Immature natural killer cell (primary cell): ENCODE measurements at regions not wholly inside any gene's neighbourhood (a gene's known extent, or its start where the extent isn't known, plus 50 kb on each side); places are given as distances from the start of the nearest gene placed in this dataset.
"Not testable (repeated sequence)": the region's sequence is repeated elsewhere in the genome, so short reads cannot be mapped to it uniquely, and the experiment has no call there.

Experiments
- DNase-seq, 3 donors: peaks; one replicate each; pipeline ENCODE4 v3.0.0; 2022; ENCODE audit warnings: mixed read lengths in 1 of 3
- H3K27ac Mint-ChIP-seq, 6 donors: one replicate each; pipeline ENCODE4 v1.8.0; 2020; ENCODE audit warnings: mixed read lengths in 6 of 6, mild to moderate bottlenecking in 5 of 6, inconsistent platforms in 4 of 6, moderate library complexity in 3 of 6
- H3K27me3 Mint-ChIP-seq, 3 donors: one replicate each; pipeline ENCODE4 v1.8.0; 2020 to 2021; ENCODE audit warnings: low read depth in 3 of 3, mild to moderate bottlenecking in 3 of 3, mixed read lengths in 3 of 3, moderate library complexity in 3 of 3, inconsistent platforms in 1 of 3
- H3K36me3 Mint-ChIP-seq, 3 donors: one replicate each; pipeline ENCODE4 v1.8.0; 2020; ENCODE audit warnings: mixed read lengths in 3 of 3, inconsistent platforms in 2 of 3, mild to moderate bottlenecking in 2 of 3
- H3K4me1 Mint-ChIP-seq, 2 donors: one replicate each; pipeline ENCODE4 v1.8.0; 2020; ENCODE audit warnings: inconsistent platforms in 2 of 2, mild to moderate bottlenecking in 2 of 2, mixed read lengths in 2 of 2, moderate library complexity in 1 of 2
- H3K4me3 Mint-ChIP-seq, 5 donors: one replicate each; pipeline ENCODE4 v1.8.0; 2020; ENCODE audit warnings: mild to moderate bottlenecking in 5 of 5, mixed read lengths in 5 of 5, inconsistent platforms in 3 of 5, moderate library complexity in 3 of 5
- H3K9me3 Mint-ChIP-seq, 6 donors: one replicate each; pipeline ENCODE4 v1.8.0; 2020; ENCODE audit warnings: mild to moderate bottlenecking in 6 of 6, mixed read lengths in 6 of 6, inconsistent platforms in 4 of 6, moderate library complexity in 3 of 6

DNA sequence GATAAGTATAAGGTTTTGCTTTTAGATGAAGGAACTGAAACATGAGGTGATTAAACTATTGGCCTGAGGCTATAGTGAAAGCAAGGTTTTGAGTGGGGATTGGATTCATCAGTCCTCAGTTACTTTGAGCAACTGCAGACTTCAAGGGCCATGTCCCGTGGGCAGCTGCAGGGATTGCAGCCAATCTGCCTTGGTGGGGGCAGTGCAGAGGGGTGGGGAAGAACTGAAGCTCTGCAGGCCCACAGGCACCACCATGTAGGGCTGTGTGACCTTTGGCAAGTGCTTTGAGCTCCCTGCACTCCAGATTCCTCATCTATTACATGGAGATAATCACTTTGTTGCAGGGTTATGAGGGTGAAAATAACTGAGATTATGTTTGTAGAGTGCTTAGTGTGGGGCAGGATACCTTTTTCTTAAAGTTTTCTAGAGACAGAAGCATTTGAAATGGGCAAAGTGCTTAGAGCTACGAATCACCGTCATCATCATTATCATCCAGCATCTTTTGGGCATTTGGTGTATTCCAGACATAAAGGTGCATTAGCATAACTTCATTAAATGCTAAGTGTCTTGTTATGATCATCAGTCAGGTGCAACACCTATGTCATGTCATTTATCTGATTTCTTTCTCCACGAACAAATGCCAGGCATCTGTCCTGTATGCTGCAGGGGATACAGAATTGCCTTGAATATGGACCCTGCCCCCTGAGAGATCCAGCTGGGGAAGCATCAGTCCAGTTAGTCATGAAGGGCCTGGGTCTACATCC, 72.1 kb upstream of the TENM4 start:
- no peaks in the 10 kb centered on the region for H3K36me3 Mint-ChIP-seq
- DNase-seq = no peak
- no peaks in the 10 kb centered on the region for H3K27me3 Mint-ChIP-seq
- H3K4me3 Mint-ChIP-seq = no peak overlapping the region
- no peaks in the 10 kb centered on the region for H3K4me1 Mint-ChIP-seq
- no peak overlapping the region for H3K27ac Mint-ChIP-seq
- peaks cover 0 to 4% (median 0%) of the 10 kb centered on the region in 6 donors for H3K9me3 Mint-ChIP-seq

DNA sequence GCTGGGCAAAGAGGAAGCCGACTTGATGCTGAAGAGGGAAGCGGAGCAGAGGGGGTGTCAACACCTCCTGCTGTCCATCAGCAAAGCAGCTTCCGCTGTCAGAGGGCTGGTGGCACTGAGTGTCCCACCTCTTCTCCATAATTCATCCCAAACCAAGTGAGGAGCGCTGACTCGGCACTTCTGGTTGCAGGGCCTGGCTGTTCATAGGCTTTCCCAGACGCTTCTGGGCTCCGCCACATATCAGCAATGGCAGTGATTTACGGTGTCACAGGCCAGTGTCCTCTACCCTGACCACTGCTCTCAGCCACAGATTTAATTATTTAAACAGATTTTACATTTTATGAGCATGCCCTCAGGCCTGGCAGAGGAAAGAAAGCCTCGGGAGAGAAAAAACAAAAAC, 70.1 kb upstream of the TENM4 start:
- Mint-ChIP-seq H3K36me3 (no peaks in the 10 kb centered on the region), H3K9me3 (peaks cover 0 to 5% (median 1%) of the 10 kb centered on the region in 6 donors), H3K27ac (no peak overlapping the region), H3K27me3 (no peaks in the 10 kb centered on the region), H3K4me1 (no peaks in the 10 kb centered on the region), H3K4me3 (no peak overlapping the region)
- DNase-seq = no peak

DNA sequence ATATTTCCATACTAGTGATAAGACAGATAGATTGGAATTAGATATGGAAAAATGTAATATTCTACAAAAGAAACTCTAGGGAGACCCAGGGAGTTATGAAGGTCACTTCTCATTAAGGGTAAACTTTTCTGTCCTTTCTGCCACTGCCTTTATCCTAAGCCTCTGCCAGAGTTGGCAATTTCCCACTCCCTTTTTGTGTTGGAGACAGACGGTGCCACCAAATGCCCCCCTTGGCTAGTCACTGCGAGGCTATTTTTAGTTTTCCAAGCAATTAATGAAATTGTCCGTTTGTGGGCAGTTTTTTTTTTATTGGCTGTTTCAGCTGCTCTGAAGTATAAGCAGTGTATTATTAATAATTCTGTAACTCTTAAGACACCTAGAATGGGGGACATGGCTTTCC, 67.6 kb upstream of the TENM4 start:
- no peak overlapping the region for H3K27ac Mint-ChIP-seq
- no peak overlapping the region for H3K4me3 Mint-ChIP-seq
- no peaks in the 10 kb centered on the region for H3K27me3 Mint-ChIP-seq
- DNase-seq = no peak
- no peaks in the 10 kb centered on the region for H3K36me3 Mint-ChIP-seq
- H3K4me1 Mint-ChIP-seq = no peaks in the 10 kb centered on the region
- H3K9me3 Mint-ChIP-seq = peaks cover 0 to 10% (median 1%) of the 10 kb centered on the region in 6 donors

DNA sequence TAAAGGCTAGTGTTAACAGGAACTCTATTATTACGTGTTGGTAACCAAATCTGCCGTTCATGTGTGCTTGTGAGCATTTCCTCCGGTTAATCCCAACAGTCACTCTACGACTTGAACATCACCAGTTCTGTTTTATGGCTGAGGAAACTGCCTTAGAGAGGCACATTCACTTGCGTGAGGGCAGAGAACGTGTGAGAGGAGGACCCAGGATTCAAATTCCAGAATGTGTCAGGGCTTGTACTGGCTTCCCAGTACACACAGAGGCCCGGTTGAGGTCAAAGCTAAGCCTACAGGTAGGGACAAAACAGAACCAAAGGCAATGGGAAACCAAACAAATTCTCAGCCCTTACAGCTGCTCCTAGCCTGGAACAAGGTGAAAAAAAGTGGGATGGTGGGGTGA, 66.9 kb upstream of the TENM4 start:
- no peaks in the 10 kb centered on the region for H3K4me1 Mint-ChIP-seq
- no peaks in the 10 kb centered on the region for H3K36me3 Mint-ChIP-seq
- H3K9me3 Mint-ChIP-seq = peaks cover 0 to 10% (median 1%) of the 10 kb centered on the region in 6 donors
- H3K27ac Mint-ChIP-seq = no peak overlapping the region
- H3K4me3 Mint-ChIP-seq = no peak overlapping the region
- DNase-seq = no peak
- no peaks in the 10 kb centered on the region for H3K27me3 Mint-ChIP-seq

DNA sequence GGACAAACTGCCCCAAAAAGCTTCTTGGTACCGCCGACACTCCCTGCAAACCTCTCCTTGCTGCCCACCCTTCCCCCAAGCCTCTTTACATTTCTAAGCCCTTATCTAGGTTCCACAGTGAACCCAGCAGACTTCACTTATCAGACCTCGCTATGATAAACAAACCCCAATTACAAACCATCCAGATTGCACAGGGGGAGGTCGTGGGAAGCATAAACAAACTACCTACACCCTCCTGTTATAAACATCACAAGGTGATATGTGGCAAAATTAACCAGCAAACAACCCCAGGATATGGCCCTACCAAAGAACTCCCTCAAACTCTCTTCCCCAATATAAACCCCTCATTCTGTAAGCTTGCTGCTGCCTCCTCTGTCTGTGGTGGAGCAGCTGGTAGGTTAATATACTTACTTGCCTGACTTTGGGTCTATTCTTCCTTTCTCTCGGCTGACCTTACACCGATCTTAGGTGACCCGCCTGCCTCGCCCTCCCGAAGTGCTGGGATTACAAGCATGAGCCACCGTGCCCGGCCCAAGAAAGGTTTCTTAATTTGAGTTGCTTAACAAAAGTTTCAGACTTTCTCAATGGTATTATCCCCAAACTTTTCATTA, 66.0 kb upstream of the TENM4 start:
- no peak overlapping the region for H3K4me3 Mint-ChIP-seq
- H3K27me3 Mint-ChIP-seq = no peaks in the 10 kb centered on the region

DNA sequence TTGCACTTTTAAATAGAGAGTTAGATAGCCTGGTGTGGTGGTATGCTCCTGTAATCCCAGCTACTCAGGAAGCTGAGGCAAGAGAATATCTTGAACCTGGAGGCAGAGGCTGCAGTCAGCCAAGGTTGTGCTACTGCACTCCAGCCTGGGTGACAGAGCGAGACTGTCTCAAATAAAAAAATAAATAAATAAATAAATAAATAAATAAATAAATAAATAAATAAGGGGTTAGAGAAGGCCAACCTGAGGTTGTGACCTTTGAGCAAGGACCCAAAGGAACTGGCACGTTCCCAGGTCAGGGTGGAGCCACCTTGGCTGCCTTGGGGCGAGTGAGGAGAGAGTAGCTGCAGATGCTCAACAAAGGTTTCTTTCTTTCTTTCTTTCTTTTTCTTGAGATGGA, 65.3 kb upstream of the TENM4 start:
- no peak overlapping the region for H3K27ac Mint-ChIP-seq
- no peak overlapping the region for H3K4me3 Mint-ChIP-seq
- no peak for DNase-seq
- H3K4me1 Mint-ChIP-seq = no peaks in the 10 kb centered on the region
- H3K36me3 Mint-ChIP-seq = no peaks in the 10 kb centered on the region
- H3K9me3 Mint-ChIP-seq = peaks cover 0 to 10% (median 4%) of the 10 kb centered on the region in 6 donors
- peaks cover 0 to 2% (median 0%) of the 10 kb centered on the region in 3 donors for H3K27me3 Mint-ChIP-seq

More for the DNA sequence above, 66.0 kb upstream of the TENM4 start:
- DNase-seq = no peak
- Mint-ChIP-seq H3K36me3 (no peaks in the 10 kb centered on the region), H3K4me1 (no peaks in the 10 kb centered on the region), H3K9me3 (peaks cover 0 to 10% (median 3%) of the 10 kb centered on the region in 6 donors), H3K27ac (no peak overlapping the region)

DNA sequence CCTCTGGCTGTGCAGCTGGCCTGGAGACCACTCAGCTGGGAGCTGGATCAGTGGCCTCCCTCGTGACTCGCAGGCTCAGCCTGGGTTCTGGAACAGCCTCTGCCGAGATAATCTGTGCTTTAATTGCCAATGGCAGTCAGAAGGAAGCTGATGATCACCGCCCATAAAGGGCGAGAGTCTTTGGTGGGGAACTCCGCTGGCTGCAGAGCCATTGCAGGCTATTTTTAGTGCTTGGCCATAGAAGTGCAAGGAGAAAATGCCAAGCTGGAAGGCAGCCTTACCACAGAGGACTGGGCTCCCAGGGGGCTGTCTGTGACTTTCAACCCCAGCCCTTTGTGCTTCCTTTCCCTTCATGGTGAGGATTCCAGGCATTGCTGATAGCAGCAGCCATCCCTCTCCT, 62.2 kb upstream of the TENM4 start:
- no peak for DNase-seq
- H3K27me3 Mint-ChIP-seq = peaks cover 0 to 2% (median 0%) of the 10 kb centered on the region in 3 donors
- H3K4me1 Mint-ChIP-seq = no peaks in the 10 kb centered on the region
- H3K36me3 Mint-ChIP-seq = no peaks in the 10 kb centered on the region
- peaks cover 0 to 10% (median 5%) of the 10 kb centered on the region in 6 donors for H3K9me3 Mint-ChIP-seq
- H3K27ac Mint-ChIP-seq = no peak overlapping the region
- H3K4me3 Mint-ChIP-seq = no peak overlapping the region

DNA sequence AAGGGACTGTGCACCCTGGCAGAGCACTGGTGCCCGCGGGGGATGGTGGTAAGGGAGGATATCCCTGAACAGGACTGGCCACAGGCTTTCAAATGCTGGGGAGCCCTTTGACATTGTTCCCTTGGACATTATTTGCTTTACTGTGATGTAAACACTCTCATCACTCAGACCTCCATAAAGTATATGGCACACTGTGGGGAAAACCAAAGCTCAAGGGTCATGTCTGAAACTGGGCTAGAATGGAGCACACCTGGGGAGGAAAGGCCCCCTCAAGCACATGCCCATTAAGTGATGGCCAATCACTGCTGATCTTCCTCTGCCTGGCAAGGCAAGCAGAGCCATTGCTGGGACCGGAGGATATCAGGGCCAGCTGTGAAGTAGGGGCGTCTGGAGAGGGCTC, 60.9 kb upstream of the TENM4 start:
- H3K9me3 Mint-ChIP-seq = peaks cover 0 to 12% (median 4%) of the 10 kb centered on the region in 6 donors
- no peak overlapping the region for H3K4me3 Mint-ChIP-seq
- H3K27ac Mint-ChIP-seq = no peak overlapping the region
- H3K36me3 Mint-ChIP-seq = no peaks in the 10 kb centered on the region
- DNase-seq = no peak
- no peaks in the 10 kb centered on the region for H3K4me1 Mint-ChIP-seq
- peaks cover 0 to 2% (median 0%) of the 10 kb centered on the region in 3 donors for H3K27me3 Mint-ChIP-seq

DNA sequence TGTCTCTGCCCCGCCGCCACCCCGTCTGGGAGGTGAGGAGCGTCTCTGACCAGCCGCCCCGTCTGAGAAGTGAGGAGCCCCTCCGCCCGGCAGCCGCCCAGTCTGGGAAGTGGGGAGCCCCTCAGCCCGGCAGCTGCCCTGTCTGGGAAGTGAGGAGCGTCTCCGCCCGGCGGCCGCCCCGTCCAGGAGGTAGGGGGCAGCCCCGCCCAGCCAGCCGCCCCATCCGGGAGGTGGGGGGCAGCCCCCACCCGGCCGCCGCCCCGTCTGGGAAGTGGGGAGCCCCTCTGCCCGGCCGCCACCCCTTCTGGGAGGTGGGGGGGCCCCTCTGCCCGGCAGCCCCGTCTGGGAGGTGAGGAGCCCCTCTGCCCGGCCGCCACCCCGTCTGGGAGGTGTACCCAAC, 59.1 kb upstream of the TENM4 start:
- not testable (repeated sequence) for DNase-seq, H3K27ac Mint-ChIP-seq, H3K27me3 Mint-ChIP-seq, H3K4me3 Mint-ChIP-seq, H3K4me1 Mint-ChIP-seq, H3K9me3 Mint-ChIP-seq, H3K36me3 Mint-ChIP-seq

DNA sequence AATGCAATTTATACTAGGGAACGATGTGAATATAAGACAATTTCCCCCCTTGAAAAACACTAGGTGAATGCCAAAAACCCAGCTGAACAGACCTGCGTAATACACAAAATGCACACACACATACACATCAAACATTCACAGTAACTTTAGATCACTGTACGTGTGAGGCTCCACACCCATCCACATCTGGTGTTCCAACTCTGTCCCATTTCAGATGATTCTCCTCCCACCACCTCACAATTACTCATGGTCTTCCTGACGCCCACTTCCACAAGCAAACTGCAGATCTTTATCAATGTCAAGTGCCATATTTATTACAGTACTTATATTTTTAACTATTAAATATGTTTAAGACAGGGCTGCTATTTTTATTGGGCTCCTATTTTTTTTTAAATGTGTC, 57.8 kb upstream of the TENM4 start:
- Mint-ChIP-seq H3K36me3 (no peaks in the 10 kb centered on the region), H3K4me1 (no peaks in the 10 kb centered on the region), H3K27ac (no peak overlapping the region)

DNA sequence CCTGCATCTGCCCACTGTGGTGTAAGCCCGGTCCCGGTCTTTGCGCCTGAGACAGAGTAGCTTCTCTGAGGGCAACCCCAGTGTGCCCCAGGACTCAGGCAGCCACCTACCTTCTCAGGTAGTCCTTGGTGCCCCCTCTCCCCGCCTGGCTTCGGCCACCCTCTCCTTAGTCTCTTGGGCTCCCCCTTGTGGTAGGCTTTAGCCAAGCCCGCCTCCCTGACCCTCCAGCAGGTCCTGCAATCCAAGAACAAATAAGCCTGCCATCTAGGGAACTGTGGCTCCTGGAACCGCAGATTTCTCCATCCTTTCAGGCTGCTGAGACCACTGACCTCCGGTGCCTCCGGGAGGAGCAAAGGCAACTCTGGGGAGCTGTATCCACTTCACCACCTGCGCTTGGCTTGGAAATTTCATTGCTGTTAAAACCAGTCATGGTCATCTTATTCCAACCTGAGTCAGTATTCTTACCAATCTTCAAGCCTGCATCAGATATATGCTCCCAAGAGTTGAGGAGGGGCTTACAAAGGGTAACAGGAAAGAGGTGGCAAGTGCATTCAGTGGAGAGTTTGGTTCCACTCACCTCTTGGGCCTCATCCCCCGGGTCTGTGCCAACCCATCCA, 52.8 kb upstream of the TENM4 start:
- Mint-ChIP-seq H3K9me3 (peaks cover 0 to 7% (median 2%) of the 10 kb centered on the region in 6 donors), H3K27ac (no peak overlapping the region), H3K4me3 (no peak overlapping the region), H3K36me3 (no peaks in the 10 kb centered on the region), H3K27me3 (no peaks in the 10 kb centered on the region), H3K4me1 (no peaks in the 10 kb centered on the region)
- DNase-seq = peak in 1 of 3 donors; percentile 1

More for the DNA sequence above, 57.8 kb upstream of the TENM4 start:
- no peak overlapping the region for H3K4me3 Mint-ChIP-seq
- DNase-seq = no peak
- H3K27me3 Mint-ChIP-seq = peaks cover 0 to 2% (median 0%) of the 10 kb centered on the region in 3 donors
- peaks cover 0 to 12% (median 4%) of the 10 kb centered on the region in 6 donors for H3K9me3 Mint-ChIP-seq

DNA sequence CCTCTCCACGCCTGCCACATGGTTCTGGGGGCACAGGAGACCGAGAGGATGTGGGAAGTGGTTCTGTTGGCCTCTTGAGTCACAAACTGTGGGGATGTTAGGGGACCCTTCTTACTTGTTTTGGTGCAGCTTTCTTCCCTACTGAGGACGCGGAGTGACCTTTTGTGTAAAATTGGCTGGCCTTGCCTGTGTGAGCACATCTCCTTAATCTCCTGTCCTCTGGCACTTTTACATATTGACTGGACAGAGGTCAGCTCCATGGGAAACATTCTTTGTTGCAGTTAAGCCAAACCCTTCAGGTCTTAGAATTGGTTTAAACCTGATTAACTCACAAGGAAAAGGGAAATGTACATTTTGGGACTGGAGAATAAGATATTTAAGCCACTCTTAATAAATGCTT, 51.2 kb upstream of the TENM4 start:
- no peak for DNase-seq
- Mint-ChIP-seq H3K4me3 (no peak overlapping the region), H3K9me3 (peaks cover 0 to 4% (median 2%) of the 10 kb centered on the region in 6 donors), H3K27me3 (no peaks in the 10 kb centered on the region), H3K27ac (no peak overlapping the region), H3K4me1 (no peaks in the 10 kb centered on the region), H3K36me3 (no peaks in the 10 kb centered on the region)
